ENCODE measurements at regions not wholly inside any gene's neighbourhood (a gene's known extent, or its start where the extent isn't known, plus 50 kb on each side); places are given as distances from the start of the nearest gene placed in this dataset.

- TF ChIP-seq, protein P1, sequence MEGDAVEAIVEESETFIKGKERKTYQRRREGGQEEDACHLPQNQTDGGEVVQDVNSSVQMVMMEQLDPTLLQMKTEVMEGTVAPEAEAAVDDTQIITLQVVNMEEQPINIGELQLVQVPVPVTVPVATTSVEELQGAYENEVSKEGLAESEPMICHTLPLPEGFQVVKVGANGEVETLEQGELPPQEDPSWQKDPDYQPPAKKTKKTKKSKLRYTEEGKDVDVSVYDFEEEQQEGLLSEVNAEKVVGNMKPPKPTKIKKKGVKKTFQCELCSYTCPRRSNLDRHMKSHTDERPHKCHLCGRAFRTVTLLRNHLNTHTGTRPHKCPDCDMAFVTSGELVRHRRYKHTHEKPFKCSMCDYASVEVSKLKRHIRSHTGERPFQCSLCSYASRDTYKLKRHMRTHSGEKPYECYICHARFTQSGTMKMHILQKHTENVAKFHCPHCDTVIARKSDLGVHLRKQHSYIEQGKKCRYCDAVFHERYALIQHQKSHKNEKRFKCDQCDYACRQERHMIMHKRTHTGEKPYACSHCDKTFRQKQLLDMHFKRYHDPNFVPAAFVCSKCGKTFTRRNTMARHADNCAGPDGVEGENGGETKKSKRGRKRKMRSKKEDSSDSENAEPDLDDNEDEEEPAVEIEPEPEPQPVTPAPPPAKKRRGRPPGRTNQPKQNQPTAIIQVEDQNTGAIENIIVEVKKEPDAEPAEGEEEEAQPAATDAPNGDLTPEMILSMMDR (conservative IDR thresholded peaks at IDR 0.05; ENCODE audit: low read depth in 2 of 2): no peak
- TF ChIP-seq CREB1 (CRISPR knock-in tag; IDR thresholded peaks at IDR 0.05; ENCODE audit: low read depth) (no peak), ZNF331 (CRISPR knock-in tag; IDR thresholded peaks at IDR 0.05; ENCODE audit: low read depth) (no peak), POLR2AphosphoS5 (IDR thresholded peaks at IDR 0.05; ENCODE audit: low read depth) (no peak), EZH2 (IDR thresholded peaks at IDR 0.05; ENCODE audit: low read depth, unreplicated experiment) (no peak), EZH2phosphoT487 (IDR thresholded peaks at IDR 0.05; ENCODE audit: unreplicated experiment) (no peak), ZNF114 (CRISPR knock-in tag; IDR thresholded peaks at IDR 0.05) (no peak), JUNB (IDR thresholded peaks at IDR 0.05; ENCODE audit: unreplicated experiment) (no peak), ETS1 (IDR thresholded peaks at IDR 0.05) (no peak)
- TF ChIP-seq, protein P2, sequence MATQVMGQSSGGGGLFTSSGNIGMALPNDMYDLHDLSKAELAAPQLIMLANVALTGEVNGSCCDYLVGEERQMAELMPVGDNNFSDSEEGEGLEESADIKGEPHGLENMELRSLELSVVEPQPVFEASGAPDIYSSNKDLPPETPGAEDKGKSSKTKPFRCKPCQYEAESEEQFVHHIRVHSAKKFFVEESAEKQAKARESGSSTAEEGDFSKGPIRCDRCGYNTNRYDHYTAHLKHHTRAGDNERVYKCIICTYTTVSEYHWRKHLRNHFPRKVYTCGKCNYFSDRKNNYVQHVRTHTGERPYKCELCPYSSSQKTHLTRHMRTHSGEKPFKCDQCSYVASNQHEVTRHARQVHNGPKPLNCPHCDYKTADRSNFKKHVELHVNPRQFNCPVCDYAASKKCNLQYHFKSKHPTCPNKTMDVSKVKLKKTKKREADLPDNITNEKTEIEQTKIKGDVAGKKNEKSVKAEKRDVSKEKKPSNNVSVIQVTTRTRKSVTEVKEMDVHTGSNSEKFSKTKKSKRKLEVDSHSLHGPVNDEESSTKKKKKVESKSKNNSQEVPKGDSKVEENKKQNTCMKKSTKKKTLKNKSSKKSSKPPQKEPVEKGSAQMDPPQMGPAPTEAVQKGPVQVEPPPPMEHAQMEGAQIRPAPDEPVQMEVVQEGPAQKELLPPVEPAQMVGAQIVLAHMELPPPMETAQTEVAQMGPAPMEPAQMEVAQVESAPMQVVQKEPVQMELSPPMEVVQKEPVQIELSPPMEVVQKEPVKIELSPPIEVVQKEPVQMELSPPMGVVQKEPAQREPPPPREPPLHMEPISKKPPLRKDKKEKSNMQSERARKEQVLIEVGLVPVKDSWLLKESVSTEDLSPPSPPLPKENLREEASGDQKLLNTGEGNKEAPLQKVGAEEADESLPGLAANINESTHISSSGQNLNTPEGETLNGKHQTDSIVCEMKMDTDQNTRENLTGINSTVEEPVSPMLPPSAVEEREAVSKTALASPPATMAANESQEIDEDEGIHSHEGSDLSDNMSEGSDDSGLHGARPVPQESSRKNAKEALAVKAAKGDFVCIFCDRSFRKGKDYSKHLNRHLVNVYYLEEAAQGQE (IDR thresholded peaks at IDR 0.05; ENCODE audit: unreplicated experiment): no peak
- TF ChIP-seq, protein P3, sequence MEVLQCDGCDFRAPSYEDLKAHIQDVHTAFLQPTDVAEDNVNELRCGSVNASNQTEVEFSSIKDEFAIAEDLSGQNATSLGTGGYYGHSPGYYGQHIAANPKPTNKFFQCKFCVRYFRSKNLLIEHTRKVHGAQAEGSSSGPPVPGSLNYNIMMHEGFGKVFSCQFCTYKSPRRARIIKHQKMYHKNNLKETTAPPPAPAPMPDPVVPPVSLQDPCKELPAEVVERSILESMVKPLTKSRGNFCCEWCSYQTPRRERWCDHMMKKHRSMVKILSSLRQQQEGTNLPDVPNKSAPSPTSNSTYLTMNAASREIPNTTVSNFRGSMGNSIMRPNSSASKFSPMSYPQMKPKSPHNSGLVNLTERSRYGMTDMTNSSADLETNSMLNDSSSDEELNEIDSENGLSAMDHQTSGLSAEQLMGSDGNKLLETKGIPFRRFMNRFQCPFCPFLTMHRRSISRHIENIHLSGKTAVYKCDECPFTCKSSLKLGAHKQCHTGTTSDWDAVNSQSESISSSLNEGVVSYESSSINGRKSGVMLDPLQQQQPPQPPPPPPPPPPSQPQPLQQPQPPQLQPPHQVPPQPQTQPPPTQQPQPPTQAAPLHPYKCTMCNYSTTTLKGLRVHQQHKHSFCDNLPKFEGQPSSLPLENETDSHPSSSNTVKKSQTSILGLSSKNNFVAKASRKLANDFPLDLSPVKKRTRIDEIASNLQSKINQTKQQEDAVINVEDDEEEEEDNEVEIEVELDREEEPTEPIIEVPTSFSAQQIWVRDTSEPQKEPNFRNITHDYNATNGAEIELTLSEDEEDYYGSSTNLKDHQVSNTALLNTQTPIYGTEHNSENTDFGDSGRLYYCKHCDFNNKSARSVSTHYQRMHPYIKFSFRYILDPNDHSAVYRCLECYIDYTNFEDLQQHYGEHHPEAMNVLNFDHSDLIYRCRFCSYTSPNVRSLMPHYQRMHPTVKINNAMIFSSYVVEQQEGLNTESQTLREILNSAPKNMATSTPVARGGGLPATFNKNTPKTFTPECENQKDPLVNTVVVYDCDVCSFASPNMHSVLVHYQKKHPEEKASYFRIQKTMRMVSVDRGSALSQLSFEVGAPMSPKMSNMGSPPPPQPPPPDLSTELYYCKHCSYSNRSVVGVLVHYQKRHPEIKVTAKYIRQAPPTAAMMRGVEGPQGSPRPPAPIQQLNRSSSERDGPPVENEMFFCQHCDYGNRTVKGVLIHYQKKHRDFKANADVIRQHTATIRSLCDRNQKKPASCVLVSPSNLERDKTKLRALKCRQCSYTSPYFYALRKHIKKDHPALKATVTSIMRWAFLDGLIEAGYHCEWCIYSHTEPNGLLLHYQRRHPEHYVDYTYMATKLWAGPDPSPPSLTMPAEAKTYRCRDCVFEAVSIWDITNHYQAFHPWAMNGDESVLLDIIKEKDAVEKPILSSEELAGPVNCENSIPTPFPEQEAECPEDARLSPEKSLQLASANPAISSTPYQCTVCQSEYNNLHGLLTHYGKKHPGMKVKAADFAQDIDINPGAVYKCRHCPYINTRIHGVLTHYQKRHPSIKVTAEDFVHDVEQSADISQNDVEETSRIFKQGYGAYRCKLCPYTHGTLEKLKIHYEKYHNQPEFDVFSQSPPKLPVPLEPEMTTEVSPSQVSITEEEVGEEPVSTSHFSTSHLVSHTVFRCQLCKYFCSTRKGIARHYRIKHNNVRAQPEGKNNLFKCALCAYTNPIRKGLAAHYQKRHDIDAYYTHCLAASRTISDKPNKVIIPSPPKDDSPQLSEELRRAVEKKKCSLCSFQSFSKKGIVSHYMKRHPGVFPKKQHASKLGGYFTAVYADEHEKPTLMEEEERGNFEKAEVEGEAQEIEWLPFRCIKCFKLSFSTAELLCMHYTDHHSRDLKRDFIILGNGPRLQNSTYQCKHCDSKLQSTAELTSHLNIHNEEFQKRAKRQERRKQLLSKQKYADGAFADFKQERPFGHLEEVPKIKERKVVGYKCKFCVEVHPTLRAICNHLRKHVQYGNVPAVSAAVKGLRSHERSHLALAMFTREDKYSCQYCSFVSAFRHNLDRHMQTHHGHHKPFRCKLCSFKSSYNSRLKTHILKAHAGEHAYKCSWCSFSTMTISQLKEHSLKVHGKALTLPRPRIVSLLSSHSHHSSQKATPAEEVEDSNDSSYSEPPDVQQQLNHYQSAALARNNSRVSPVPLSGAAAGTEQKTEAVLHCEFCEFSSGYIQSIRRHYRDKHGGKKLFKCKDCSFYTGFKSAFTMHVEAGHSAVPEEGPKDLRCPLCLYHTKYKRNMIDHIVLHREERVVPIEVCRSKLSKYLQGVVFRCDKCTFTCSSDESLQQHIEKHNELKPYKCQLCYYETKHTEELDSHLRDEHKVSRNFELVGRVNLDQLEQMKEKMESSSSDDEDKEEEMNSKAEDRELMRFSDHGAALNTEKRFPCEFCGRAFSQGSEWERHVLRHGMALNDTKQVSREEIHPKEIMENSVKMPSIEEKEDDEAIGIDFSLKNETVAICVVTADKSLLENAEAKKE (CRISPR knock-in tag; IDR thresholded peaks at IDR 0.05): no peak
Measured at GRCh38 chr4:28209371-28209924, 1348.8 kb downstream of the STIM2 start.
